Right renal pelvis (tissue), 4 donors: ENCODE measurements at regions not wholly inside any gene's neighbourhood (a gene's known extent, or its start where the extent isn't known, plus 50 kb on each side); places are given as distances from the start of the nearest gene placed in this dataset.

ENCODE experiments used
- DNase-seq, 4 donors: peaks; one replicate each; pipeline ENCODE4 v3.0.0-alpha.2; 2013; ENCODE audit warnings: low read depth in 4 of 4, low spot score in 3 of 4, missing footprints in 1 of 4

DNA sequence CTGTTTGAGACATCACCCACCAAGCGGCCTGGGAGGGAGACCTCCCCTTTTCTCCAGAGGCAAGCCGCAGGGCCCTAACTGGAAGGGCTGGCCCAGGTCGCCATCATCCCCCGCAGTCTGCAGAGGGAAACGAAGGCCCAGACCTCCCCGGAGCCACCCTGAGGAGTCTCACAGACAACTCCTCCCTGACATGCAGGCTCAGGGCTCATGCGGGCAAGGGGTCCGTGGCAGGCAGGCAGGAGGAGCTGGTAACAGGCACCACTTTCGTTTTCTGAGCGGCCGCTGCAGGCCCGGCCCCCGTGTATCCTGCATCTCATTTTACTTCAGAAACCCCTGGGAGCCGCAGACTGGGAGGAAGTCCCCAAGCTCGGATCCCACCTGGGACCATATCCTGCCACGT lies 192.0 kb upstream of the PPP1R26 start:
- DNase-seq = no peak

DNA sequence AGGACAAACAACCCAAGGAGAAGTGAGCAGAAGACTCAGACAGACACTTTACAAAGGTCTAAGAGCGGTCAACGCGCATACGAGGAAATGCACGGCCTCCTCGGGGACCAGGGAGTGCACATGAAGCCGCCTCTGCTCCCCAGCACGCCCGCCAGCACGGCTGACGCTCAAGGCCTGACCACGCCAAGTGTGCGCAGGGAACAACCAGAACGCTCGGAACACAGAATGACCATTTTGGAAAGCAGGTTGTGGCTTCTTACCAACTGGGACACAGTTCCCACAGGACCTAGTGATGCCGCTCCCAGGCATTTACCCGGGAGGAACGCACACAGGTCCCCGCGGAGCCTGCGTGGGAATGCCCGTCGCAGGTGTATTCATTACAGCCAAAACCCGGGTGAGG lies 191.5 kb upstream of the PPP1R26 start:
- no peak for DNase-seq

DNA sequence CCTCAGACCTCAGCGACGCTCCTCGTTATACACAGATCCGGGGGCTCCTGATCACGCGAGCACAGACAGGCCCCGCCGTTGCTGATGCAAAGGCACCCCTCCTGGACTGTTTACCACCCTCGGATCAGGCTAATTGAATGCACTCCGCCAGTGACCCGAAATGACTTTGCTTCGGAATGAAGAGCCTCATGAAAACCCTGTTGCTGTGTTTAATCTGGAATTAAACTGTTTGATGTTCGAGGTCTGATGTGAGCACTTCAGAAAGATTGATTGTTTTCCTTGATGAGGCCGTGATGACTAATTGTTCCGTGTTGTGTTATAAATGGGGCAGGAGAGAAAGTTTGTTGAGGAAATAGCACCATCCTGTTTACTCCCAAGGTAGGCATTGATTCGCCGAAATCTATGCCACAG lies 190.5 kb upstream of the PPP1R26 start:
- DNase-seq = no peak

DNA sequence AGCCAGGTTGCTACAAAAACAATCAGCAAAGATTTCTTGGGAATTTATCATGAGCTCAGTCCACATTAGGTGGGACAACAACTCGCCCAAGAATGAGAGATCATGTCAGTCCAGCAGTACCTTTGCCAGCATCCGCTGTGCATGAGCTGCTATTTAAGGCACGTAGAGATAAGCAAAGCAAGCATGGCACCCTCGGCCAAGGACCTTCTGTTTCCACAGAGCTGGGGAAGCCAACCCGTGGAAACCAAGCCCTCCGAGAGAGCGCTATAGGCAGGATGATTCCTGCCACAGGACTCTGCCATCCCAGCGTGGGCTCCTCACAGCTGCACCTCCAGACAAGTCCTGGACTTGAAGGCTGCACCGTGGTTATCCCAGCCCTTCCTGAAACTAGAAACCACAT lies 189.5 kb upstream of the PPP1R26 start:
- DNase-seq = no peak

DNA sequence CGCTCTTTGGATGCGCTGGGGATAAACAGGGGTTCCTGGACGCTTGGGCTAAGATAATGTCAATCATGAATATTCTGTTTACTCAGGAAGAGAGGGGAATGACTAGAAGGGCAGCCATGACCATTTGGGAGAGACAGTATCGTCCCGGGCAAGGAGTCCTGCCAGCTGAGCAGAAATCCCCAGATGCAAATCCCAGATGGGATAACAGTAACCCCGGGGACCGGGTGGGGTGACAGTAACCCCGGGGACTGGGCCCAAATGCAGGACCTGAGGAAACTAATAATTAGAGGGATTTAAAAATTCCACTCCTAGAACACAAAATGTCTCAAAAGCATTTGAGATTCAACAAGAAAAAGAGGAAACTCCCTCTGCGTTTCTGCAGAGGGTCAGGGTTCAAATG lies 189.0 kb upstream of the PPP1R26 start:
- no peak for DNase-seq

DNA sequence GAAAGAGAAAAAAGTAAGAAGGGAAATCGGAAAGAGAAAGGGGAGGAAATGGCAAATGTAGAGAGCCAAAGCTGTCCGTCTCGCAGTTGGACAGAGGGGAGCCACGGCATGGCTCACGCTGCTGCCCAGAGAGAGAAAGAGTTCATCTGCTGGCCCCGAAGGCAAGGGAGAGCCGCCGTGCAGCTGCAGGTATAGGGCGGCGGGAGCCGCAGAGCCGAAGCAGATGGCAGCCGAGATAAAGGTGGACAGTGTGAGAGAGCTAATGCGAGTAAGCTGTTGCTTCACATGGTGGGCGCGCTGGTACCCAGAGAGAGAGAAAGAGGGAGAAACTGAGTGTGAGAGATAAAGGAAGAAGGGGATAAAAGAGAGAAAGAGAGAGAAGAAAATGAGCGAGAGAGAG lies 188.4 kb upstream of the PPP1R26 start:
- DNase-seq = no peak

DNA sequence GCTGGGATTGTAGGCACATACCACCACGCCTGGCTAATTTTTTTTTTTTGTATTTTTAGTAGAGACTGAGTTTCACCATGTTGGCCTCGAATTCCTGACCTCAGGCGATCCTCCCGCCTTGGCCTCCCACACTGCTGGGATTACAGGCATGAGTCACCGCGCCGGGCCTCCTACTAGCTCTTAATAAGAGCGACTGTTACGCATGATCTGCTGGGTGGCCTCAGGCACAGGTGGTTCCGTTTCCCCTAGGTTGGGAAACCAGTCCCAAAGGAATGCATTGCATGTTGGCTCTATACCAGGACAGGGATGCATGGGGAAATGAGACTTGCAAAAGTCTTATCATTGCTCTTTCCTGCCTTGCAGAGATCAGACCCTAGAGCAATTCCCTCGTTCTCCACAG lies 184.7 kb upstream of the PPP1R26 start:
- DNase-seq = no peak

DNA sequence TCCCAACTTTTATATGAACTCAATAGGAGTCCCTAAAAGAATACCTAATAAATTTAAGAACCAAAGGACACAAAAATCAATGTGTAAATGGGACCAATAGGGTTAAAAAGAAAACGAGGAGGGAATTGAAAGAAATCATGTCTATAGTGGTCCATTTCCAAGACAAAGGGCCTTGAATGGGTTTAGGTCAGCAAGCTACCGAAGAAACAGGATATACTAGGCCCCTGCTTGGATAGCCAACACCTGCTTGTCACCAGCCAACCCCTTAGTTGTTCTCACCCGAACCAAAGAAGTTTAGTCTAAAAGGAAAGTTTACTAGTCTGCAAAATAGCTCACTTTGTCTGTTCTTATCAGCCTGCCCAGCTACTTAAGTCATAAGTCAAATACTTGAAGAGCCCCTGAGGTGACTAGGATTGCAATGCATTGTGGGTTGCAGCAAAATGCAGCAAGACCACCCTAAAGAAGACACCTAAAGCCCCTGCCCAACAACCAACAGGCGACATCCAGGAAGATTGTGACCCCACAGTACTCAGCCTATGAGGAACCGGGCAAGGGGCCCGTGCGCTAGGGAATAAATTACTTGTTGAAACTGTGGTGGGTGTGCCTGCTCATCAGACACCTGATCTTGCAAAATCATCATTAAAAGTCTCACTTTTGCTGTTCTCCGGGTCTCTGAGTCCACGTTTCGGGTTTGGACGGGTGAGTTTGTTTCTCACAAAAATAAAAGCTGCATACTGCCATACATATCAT lies 183.9 kb upstream of the PPP1R26 start:
- DNase-seq = no peak

DNA sequence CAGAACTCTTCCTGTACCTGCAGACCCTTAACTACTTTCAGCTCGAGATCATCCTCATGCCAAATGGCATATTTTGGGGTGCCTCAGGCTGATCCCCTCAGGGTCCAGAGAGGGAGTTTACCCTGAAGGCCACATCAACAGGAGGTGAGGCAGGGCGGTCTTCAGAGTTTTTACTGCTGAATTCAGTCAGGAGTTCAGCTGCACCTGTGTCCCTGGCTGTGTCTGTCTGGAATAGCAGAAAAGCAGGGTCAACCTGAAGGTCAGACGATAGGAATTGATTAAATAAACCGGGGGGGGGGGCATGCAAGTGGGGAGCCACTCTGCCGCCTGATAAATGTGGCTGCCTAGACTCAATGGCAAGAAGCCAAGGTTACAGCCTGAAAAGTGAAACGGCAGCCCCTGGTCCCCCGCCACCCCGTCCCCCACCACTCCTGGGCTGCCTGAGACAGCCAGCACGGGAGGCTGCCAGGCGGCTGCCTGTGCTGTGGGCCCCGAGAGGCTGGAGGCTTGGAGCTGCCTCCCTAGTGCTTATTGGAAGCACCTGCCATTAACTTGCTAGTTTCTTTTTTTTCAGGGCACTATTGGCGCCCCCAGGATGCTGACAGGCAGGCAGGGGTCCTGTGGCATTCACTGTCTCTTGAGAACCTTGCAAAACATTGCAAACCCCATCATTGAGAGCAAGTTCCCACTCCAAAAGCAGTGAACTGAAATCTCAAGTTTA lies 182.7 kb upstream of the PPP1R26 start:
- DNase-seq = no peak

DNA sequence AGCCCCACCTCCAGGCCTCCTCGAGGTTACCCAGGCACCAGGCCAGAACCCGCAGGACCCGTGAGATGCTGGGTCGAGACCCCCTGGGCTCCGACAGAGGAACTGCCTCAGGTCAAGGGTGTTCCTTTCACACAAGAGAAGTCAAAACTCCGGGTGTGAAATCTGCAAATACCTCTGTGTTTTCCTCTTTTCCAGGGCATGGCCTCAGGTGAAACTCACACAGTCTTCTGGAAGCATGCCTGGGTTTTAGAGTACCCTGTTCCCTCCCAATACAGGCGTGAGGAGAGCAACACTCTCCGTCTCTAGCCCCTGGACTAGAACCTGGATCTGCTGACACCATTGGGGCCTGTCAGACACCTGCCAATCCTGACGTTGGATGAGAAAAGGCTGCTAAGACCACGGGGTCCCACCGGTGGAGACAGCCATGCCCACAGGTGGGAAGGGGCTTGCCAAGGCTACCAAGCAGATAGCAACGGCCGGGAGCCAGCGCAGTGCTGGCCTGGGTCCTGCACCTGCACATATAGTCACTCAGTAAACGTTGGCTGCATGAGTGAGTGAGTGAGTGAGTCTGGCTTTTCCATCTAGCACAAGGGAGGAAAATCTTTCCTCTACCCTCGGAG lies 182.0 kb upstream of the PPP1R26 start:
- no peak for DNase-seq

DNA sequence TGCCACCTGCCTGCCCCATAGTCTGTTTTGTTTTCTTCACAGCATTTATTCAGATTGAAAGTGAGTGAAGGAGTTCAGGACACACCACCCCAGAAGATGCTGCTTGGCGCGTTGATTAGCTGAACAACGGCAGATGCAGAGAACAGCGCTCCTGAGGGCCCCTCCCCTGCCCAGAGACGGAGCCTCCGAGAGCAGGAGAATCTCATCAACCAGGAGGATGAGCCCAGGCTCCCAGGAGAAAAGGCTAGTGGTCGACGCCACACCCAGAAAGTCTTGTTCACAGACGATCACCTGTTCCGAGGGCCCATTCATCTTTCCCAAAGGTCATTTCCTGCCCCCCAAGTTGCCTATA lies 180.4 kb upstream of the PPP1R26 start:
- DNase-seq = no peak

DNA sequence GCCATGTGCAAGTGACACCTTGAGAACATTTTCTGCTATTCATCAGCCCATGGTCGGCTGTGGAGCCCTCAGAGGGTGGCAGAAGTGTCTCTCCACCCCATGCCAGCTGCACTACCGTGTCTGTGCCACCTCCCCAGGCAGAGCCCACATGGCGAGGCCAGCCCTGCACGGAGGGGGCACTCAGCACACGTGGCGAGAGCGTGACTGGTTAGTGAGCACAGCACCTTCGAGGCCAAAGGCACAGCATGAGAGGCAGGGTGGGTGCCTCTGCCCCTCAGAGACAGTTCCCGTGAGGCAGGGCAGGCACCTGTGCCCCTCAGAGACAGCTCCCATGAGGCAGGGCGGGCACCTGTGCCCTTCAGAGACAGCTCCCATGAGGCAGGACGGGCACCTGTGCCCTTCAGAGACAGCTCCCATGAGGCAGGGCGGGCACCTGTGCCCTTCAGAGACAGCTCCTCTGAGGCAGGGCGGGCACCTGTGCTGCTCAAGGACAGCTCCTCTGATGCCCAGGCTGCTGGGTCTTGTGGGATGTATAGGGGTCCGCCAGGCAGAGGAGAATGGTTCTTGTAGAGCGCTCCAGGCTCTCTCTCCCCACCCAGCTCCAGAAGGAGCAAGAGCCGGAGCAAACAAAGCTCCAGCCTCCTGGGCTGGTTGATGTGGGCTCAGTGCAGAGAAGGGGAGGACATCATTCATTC lies 179.8 kb upstream of the PPP1R26 start:
- no peak for DNase-seq

DNA sequence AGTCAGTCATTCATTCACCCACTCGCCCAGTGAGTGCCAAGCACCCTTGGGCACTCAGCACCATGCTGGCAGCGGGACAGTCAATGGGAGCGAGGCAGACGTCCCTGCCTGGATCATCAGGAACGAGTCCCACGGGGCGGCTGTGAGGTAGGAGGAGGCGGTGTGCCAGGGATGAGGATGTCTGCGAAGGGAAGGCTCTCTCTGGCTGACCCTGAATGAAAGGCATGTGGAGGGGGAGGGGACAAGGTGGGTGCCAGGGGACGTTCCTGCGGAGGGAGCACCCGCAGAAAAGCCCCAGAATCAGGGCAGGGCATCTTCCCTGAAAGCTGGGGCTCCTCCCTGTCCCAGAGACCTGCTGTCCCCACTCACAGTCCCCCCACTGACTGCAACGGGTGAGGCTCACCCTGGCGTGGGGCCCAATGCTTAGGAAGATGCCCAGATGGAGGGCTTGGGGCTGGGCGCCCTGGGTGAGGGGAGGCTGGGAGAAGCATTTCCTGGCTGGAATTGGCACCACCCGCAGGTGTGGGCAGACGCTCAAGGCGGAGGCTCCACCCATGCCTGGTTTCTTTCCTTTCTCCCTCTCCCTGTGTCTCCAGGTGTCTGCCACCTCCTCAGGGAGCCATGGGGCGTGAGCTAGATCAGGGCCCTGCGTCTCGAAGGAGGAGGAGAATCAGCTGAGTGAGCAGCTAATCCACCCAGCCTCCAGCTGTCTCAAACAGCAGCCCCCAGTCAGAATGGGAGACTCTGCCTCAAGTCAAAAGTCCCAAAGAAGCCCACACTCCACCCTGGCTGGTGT lies 179.0 kb upstream of the PPP1R26 start:
- DNase-seq = no peak

DNA sequence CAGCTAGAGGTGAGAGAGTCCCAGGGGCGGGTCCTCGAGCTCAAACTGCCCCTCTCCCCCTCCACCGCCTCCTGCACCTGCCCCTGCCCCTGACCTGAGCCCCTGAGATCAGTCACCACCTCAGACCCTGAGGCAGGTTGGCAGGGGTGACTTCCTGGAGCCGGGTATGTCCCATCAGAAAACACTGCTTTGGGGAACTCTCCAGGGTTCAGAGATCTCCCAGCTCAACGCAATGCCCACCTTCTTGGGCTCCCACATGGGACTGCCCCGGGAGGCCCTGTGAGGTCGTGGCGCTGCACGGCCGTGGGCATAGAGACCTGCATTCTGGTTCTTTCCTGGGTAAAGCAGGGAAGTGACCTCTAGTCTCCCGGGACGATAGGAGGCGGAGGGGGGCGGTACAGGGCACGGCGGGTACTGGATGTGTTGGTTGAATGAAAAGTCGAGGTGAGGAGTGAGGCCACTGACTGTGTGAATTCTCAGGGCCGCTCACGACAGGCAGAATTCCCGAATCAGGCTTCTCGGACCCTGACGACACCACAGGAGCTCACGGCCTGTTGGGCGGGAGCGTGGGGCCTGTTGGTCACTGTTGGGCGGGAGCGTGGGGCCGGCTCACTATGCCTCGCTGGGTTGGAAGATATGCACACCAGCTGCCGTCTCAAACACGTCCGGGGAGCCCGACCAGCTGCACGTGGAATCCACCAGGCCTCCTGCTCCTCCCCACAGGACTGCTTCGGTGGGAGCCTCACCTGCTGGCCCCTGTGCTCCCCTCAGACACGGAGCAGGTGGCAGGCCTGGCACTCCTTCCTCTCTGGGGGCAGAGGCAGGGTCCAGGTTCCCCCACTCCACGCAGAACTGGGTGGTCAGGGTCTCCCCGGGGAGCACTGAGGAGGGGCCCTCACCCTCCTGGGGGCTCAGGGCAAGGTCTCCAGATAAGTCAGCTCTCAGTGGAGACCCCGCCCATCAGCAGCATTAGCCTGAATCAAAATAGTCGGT lies 178.0 kb upstream of the PPP1R26 start:
- DNase-seq = no peak

DNA sequence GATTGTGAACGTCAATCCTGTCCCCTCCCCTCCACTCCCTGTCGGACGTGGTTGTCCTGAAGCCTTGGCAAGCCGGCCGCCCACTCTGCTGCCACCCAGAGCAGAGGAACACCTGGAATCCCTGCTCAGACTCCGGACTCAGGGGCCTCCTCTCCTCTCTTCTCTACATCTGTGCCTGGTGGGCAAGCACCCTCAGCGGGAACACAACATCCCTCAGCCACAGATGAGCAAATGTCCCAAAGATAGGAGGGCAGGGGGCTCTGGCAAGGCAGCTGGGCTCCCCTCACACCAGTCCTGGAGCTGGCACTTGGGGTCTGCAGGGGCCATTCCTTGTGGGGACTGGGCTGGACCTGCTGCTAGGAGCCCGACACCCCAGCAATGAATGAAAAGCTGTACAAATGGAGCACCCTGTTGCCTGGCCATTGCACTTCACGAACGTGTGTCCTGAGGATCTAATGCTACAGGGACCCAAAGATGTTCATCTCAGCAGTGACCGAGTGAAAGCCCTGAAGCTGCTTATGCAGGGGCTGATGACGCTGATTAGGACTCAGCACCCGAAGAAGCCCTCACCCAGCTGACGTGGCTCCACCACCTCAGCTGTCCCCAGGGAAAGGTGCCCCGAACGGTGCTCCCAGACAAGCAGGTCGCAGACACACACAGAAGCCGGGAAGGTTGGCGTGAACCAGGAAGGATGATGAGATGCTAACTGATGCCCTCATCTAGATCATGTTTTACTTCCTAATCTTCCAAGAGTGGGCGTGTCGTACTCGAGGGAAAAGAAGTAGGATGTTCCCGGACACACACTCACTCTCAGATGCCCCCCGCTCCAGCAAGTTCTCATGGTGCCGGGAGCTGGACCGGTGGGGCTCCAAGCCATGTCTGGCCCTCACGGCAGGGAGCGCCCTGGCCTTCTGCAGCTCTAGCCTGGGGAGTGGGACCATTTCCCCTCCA lies 177.0 kb upstream of the PPP1R26 start:
- no peak for DNase-seq

DNA sequence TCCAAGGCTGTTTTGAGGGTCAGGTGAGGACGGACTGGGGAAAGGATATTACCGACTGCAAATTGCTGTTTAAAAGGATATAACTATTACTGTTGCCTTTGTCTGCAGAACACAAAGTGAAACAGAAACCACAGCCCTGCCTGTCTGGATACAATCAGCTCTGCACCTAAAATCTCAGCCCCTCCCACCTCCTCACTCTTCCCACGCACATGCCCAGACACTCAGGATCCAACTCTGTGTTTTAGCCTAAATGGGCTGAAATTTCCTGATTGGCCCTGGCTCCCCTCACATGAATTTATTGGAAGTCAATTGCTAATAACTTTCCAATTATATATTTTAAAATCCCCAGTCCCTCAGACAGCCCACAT lies 176.3 kb upstream of the PPP1R26 start:
- no peak for DNase-seq

DNA sequence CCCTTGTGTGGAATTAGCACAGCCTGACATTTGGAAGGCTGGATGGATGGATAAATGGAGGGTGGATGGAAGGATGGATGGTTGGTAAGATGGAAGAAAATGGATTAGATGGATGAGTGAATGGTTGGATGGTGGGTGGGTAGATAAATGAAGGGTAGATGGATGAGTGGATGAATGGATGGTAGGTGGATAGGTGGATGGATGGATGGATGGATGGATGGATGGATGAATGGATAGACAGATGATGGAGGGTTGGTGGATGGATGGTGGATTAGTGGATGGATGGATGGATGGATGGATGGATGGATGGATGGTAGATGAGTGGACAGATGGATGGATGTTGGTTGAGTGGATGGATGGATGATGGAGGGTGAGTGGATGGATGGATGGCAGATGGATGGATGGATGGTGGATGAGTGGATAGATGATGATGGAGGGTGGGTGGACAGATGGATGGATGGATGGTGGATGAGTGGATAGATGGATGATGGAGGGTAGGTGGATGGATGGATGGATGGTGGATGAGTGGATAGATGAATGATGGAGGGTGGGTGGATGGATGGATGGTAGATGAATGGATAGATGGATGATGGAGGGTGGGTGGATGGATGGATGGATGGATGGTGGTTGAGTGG lies 175.6 kb upstream of the PPP1R26 start:
- DNase-seq = no peak

DNA sequence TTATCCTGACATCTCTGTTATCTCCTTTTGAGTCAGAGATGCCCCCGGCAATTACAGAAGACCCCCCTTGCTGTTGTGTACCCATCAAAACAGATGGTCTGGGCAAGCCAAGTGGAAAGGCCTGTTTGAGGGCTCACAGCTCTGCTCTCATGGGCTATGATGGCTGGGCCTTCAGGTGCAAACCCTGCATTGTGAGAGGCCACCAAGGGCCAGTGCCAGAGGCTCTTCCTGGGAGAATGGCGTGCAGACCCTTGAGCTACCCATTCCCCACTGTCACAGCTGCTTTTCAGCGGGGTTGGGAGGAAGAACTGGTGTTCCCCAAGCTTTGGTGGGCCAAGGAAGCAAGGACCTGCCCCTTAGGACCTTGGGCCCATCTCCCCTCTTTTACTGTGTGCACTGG lies 174.7 kb upstream of the PPP1R26 start:
- DNase-seq = no peak
